Transverse colon (tissue), 4 donors: ENCODE measurements at regions not wholly inside any gene's neighbourhood (a gene's known extent, or its start where the extent isn't known, plus 50 kb on each side); places are given as distances from the start of the nearest gene placed in this dataset.

Experiments used
- POLR2A ChIP-seq: fragments of 450-650 bp; IDR thresholded peaks from one replicate; pipeline ENCODE4 v1.6.1; 2016; ENCODE audit warnings: antibody characterized with exemption, mild to moderate bottlenecking, moderate library complexity
- POLR2AphosphoS5 ChIP-seq, 3 donors: sonication (generic); formaldehyde crosslinking; IDR thresholded peaks; one replicate each; pipeline ENCODE4 v1.6.1; 2016; ENCODE audit warnings: antibody characterized with exemption in 3 of 3
- TF ChIP-seq, protein P1 (sequence below), 5 experiments: fragments of 200-600 bp in 3 of 5; fragments of 450-650 bp in 2 of 5; sonication (generic) in 3 of 5; IDR thresholded peaks; 1 replicate in 2 of 5; 2 replicates in 3 of 5; pipeline ENCODE4 v1.5.1; 2016 to 2017; ENCODE audit warnings: antibody characterized with exemption in 5 of 5, inconsistent platforms in 3 of 5, mild to moderate bottlenecking in 2 of 5, moderate library complexity in 1 of 5

DNA sequence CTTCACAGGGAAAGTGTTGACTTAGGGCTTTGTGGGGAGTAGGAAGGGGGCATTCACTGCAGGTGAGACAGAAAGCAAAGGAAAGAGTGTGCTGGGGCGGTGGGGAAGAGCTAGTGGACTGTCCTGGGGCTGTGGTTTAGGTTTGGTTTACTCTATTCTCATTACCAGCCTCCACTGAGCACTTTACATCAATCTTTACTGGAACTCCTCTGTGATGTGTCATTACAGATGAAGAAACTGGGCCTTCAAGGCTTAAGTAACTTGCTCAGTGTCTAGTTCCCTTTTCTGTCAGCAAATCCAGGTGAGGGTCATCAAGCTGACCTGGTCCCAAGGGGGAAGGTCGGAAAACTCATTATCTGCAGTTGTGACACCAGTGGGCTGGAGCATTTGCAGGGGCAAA lies 120.2 kb upstream of the PFN2 start:
- TF ChIP-seq, protein P1, sequence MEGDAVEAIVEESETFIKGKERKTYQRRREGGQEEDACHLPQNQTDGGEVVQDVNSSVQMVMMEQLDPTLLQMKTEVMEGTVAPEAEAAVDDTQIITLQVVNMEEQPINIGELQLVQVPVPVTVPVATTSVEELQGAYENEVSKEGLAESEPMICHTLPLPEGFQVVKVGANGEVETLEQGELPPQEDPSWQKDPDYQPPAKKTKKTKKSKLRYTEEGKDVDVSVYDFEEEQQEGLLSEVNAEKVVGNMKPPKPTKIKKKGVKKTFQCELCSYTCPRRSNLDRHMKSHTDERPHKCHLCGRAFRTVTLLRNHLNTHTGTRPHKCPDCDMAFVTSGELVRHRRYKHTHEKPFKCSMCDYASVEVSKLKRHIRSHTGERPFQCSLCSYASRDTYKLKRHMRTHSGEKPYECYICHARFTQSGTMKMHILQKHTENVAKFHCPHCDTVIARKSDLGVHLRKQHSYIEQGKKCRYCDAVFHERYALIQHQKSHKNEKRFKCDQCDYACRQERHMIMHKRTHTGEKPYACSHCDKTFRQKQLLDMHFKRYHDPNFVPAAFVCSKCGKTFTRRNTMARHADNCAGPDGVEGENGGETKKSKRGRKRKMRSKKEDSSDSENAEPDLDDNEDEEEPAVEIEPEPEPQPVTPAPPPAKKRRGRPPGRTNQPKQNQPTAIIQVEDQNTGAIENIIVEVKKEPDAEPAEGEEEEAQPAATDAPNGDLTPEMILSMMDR (IDR thresholded peaks at IDR 0.05), result no peak
- TF ChIP-seq POLR2AphosphoS5 (IDR thresholded peaks at IDR 0.05) (no peak), POLR2A (no peak)
